ENCODE measurements at regions not wholly inside any gene's neighbourhood (a gene's known extent, or its start where the extent isn't known, plus 50 kb on each side); places are given as distances from the start of the nearest gene placed in this dataset.

GRCh38 chr2:196356332-196356731, 185.0 kb upstream of the STK17B start:
- H3K9me2 ChIP-seq (ENCODE audit: insufficient read depth): no peaks in the 10 kb centered on the region
- no peak overlapping the region for H3K4me2 ChIP-seq (ENCODE audit: unreplicated experiment)
- no peak for DNase-seq
- H3K79me2 ChIP-seq (ENCODE audit: insufficient read depth): no peaks in the 10 kb centered on the region
- no peak overlapping the region for H3K9ac ChIP-seq
- H3K36me3 ChIP-seq (ENCODE audit: low read depth): no peaks in the 10 kb centered on the region
- H3F3A ChIP-seq (ENCODE audit: insufficient read depth): no peaks in the 10 kb centered on the region
- no peaks in the 10 kb centered on the region for H3K4me1 ChIP-seq (ENCODE audit: insufficient read depth)
- H3K9me3 ChIP-seq (ENCODE audit: low read depth): no peaks in the 10 kb centered on the region
- H3K27me3 ChIP-seq (replicated peaks; ENCODE audit: insufficient read depth): no peaks in the 10 kb centered on the region
- TF ChIP-seq EZH2phosphoT487 (IDR thresholded peaks at IDR 0.05; ENCODE audit: insufficient read depth, low read depth) (no peak), EZH2 (IDR thresholded peaks at IDR 0.05; ENCODE audit: insufficient read depth, poor library complexity, severe bottlenecking) (no peak)
- in situ Hi-C loops (cut with MboI): no loop called here
- no peaks in the 10 kb centered on the region for H4K20me1 ChIP-seq (ENCODE audit: insufficient read depth)
- H3K27ac ChIP-seq: no peak overlapping the region
- H3K4me3 ChIP-seq: no peak overlapping the region
- 95% methylated on average over 4 of the region's 4 CpGs for WGBS, 2 experiments (ENCODE audit: low coverage in 1 of 2, low lambda C conversion rate in 2 of 2, missing lambda C conversion rate in 2 of 2)
- H2AFZ ChIP-seq: no peak overlapping the region

- H3K4me1 ChIP-seq (ENCODE audit: insufficient read depth): no peaks in the 10 kb centered on the region
- H3K36me3 ChIP-seq (ENCODE audit: low read depth): no peaks in the 10 kb centered on the region
- H3K9ac ChIP-seq: no peak overlapping the region
- H3K9me2 ChIP-seq (ENCODE audit: insufficient read depth): no peaks in the 10 kb centered on the region
- H3K4me2 ChIP-seq (ENCODE audit: unreplicated experiment): no peak overlapping the region
- DNase-seq: no peak
- no peaks in the 10 kb centered on the region for H3K27me3 ChIP-seq (replicated peaks; ENCODE audit: insufficient read depth)
- no peak overlapping the region for H3K27ac ChIP-seq
- no peak overlapping the region for H2AFZ ChIP-seq
- H4K20me1 ChIP-seq (ENCODE audit: insufficient read depth): no peaks in the 10 kb centered on the region
- in situ Hi-C loops (cut with MboI): no loop called here
- no peaks in the 10 kb centered on the region for H3K79me2 ChIP-seq (ENCODE audit: insufficient read depth)
- no peaks in the 10 kb centered on the region for H3F3A ChIP-seq (ENCODE audit: insufficient read depth)
- TF ChIP-seq EZH2 (IDR thresholded peaks at IDR 0.05; ENCODE audit: insufficient read depth, poor library complexity, severe bottlenecking) (no peak), EZH2phosphoT487 (IDR thresholded peaks at IDR 0.05; ENCODE audit: insufficient read depth, low read depth) (no peak)
- no peak overlapping the region for H3K4me3 ChIP-seq
- H3K9me3 ChIP-seq (ENCODE audit: low read depth): no peaks in the 10 kb centered on the region
These were observed 189.3 kb upstream of the STK17B start for GRCh38 chr2:196360650-196361049.

DNA sequence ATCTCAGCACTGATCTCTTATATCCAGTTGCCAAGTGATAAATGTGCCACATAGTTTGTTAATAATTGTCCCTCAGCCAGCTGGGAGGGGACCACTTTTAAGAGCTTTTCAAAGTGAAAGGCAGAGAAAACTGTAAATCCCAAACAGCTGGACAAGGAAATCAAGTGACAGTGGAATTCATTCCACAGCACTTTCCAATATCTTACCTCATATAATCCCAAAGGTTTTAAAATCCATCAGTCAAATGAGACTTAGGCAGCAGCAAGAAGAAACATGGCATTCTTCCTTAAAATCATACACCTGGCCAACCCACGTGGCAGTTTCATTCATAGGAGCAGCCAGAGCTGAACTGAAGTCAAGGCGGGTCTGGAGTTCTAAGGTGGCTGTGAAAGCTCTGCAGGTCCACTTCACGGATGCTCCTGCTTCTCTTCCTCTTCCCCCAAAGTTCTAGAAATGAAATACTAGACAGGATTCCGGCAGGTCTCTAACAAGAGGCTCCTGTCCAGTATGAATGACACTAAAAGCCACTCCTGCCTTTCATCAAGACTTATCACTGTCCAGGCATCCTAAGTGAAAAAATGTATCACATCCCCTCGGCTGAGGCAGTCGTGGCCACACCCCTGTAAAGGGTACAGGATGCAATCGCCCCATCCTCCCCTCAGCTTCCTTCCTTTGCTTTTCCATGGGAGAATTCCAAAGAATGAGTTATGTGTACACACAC, 190.4 kb upstream of the STK17B start:
- H3K27me3 ChIP-seq (replicated peaks; ENCODE audit: insufficient read depth): no peaks in the 10 kb centered on the region
- no peak overlapping the region for H3K9ac ChIP-seq
- 33 to 42% methylated on average over 7 of the region's 7 CpGs for WGBS, 2 experiments (ENCODE audit: low coverage in 1 of 2, low lambda C conversion rate in 2 of 2, missing lambda C conversion rate in 2 of 2)
- no peak overlapping the region for H3K4me2 ChIP-seq (ENCODE audit: unreplicated experiment)
- H3K4me1 ChIP-seq (ENCODE audit: insufficient read depth): no peaks in the 10 kb centered on the region
- no peak overlapping the region for H2AFZ ChIP-seq
- in situ Hi-C loops (cut with MboI): no loop called here
- no peaks in the 10 kb centered on the region for H3K9me3 ChIP-seq (ENCODE audit: low read depth)
- no peaks in the 10 kb centered on the region for H3K36me3 ChIP-seq (ENCODE audit: low read depth)
- H3K9me2 ChIP-seq (ENCODE audit: insufficient read depth): no peaks in the 10 kb centered on the region
- no peaks in the 10 kb centered on the region for H3F3A ChIP-seq (ENCODE audit: insufficient read depth)
- no peak for DNase-seq
- H3K79me2 ChIP-seq (ENCODE audit: insufficient read depth): no peaks in the 10 kb centered on the region
- no peak for TF ChIP-seq EZH2 (IDR thresholded peaks at IDR 0.05; ENCODE audit: insufficient read depth, poor library complexity, severe bottlenecking)
- TF ChIP-seq EZH2phosphoT487 (IDR thresholded peaks at IDR 0.05; ENCODE audit: insufficient read depth, low read depth): no peak
- H3K27ac ChIP-seq: no peak overlapping the region
- H4K20me1 ChIP-seq (ENCODE audit: insufficient read depth): no peaks in the 10 kb centered on the region
- H3K4me3 ChIP-seq: no peak overlapping the region

GRCh38 chr2:196362973-196363549, 191.7 kb upstream of the STK17B start:
- Histone ChIP-seq H3K27ac (no peak overlapping the region), H3F3A (ENCODE audit: insufficient read depth) (no peaks in the 10 kb centered on the region), H3K4me3 (no peak overlapping the region), H3K27me3 (replicated peaks; ENCODE audit: insufficient read depth) (no peaks in the 10 kb centered on the region), H4K20me1 (ENCODE audit: insufficient read depth) (no peaks in the 10 kb centered on the region), H3K4me1 (ENCODE audit: insufficient read depth) (no peaks in the 10 kb centered on the region), H3K36me3 (ENCODE audit: low read depth) (no peaks in the 10 kb centered on the region), H3K9me2 (ENCODE audit: insufficient read depth) (no peaks in the 10 kb centered on the region), H3K9me3 (ENCODE audit: low read depth) (no peaks in the 10 kb centered on the region), H3K9ac (no peak overlapping the region), H2AFZ (no peak overlapping the region), H3K79me2 (ENCODE audit: insufficient read depth) (no peaks in the 10 kb centered on the region), H3K4me2 (ENCODE audit: unreplicated experiment) (no peak overlapping the region)
- TF ChIP-seq EZH2 (IDR thresholded peaks at IDR 0.05; ENCODE audit: insufficient read depth, poor library complexity, severe bottlenecking): no peak
- 87 to 94% methylated on average over 2 of the region's 2 CpGs for WGBS, 2 experiments (ENCODE audit: low coverage in 1 of 2, low lambda C conversion rate in 2 of 2, missing lambda C conversion rate in 2 of 2)
- in situ Hi-C loops (cut with MboI): no loop called here
- no peak for DNase-seq

Data from GM23248 (cell line).